Neuronal stem cell (in vitro differentiated cells): ENCODE measurements at regions not wholly inside any gene's neighbourhood (a gene's known extent, or its start where the extent isn't known, plus 50 kb on each side); places are given as distances from the start of the nearest gene placed in this dataset.

Experiments
- DNase-seq: peaks from one replicate; pipeline ENCODE4 v3.0.0-alpha.2; 2013; ENCODE audit warnings: low spot score
- H2AFZ ChIP-seq: one replicate; pipeline ENCODE4 v1.6.1; 2013; ENCODE audit warnings: mild to moderate bottlenecking, low read length, inconsistent platforms
- H2AK5ac ChIP-seq: 2 replicates; pipeline ENCODE4 v1.6.1; 2013; ENCODE audit warnings: low read depth, mild to moderate bottlenecking, inconsistent platforms, low read length, moderate library complexity, mixed read lengths
- H2BK120ac ChIP-seq: 2 replicates; pipeline ENCODE4 v1.6.1; 2013; ENCODE audit warnings: low read depth, mild to moderate bottlenecking, inconsistent platforms, low read length, moderate library complexity, mixed read lengths
- H2BK12ac ChIP-seq: one replicate; pipeline ENCODE4 v1.6.1; 2013; ENCODE audit warnings: low read length, inconsistent platforms
- H2BK15ac ChIP-seq: 2 replicates; pipeline ENCODE4 v1.6.1; 2013; ENCODE audit warnings: mild to moderate bottlenecking, low read length, inconsistent platforms, mixed read lengths
- H2BK5ac ChIP-seq: one replicate; pipeline ENCODE4 v1.6.1; 2013; ENCODE audit warnings: inconsistent platforms, mild to moderate bottlenecking, low read length, moderate library complexity
- H3K14ac ChIP-seq: one replicate; pipeline ENCODE4 v1.6.1; 2013; ENCODE audit warnings: low read length, inconsistent platforms
- H3K18ac ChIP-seq: 2 replicates; pipeline ENCODE4 v1.6.1; 2013; ENCODE audit warnings: low read length, inconsistent platforms
- H3K23ac ChIP-seq: 2 replicates; pipeline ENCODE4 v1.6.1; 2013; ENCODE audit warnings: low read depth, mild to moderate bottlenecking, mixed read lengths, low read length, inconsistent platforms; ENCODE audit not compliant: poor library complexity
- H3K27ac ChIP-seq: replicated peaks from 3 replicates; pipeline ENCODE4 v1.5.1; 2013; ENCODE audit warnings: low read length, inconsistent platforms
- H3K27me3 ChIP-seq, 3 experiments: 2 replicates each; pipeline ENCODE4 v1.6.1; 2013; ENCODE audit warnings: low read length in 3 of 3, mild to moderate bottlenecking in 2 of 3, inconsistent platforms in 1 of 3, low read depth in 1 of 3, mixed read lengths in 1 of 3, moderate library complexity in 1 of 3; ENCODE audit not compliant: control insufficient read depth in 3 of 3, insufficient read depth in 3 of 3
- H3K36me3 ChIP-seq, 2 donors: replicated peaks in 1 of 2; 2 replicates each; pipeline ENCODE4 v1.6.1; 2013; ENCODE audit warnings: low read length in 2 of 2; ENCODE audit not compliant: control insufficient read depth in 2 of 2, insufficient read depth in 2 of 2
- H3K4ac ChIP-seq: 2 replicates; pipeline ENCODE4 v1.6.1; 2013; ENCODE audit warnings: inconsistent platforms, mild to moderate bottlenecking, low read length, moderate library complexity
- H3K4me1 ChIP-seq, 2 donors: 1 replicate in 1 of 2; 2 replicates in 1 of 2; pipeline ENCODE4 v1.6.1; 2013; ENCODE audit warnings: low read length in 2 of 2, low read depth in 1 of 2; ENCODE audit not compliant: control insufficient read depth in 2 of 2, insufficient read depth in 1 of 2
- H3K4me2 ChIP-seq: one replicate; pipeline ENCODE4 v1.6.1; 2013; ENCODE audit warnings: mild to moderate bottlenecking, low read length, inconsistent platforms; ENCODE audit not compliant: insufficient read depth, poor library complexity, severe bottlenecking
- H3K4me3 ChIP-seq, 2 donors: 2 replicates each; pipeline ENCODE4 v1.5.1; 2013; ENCODE audit warnings: low read length in 2 of 2, mild to moderate bottlenecking in 2 of 2, inconsistent platforms in 1 of 2, moderate library complexity in 1 of 2
- H3K79me1 ChIP-seq: one replicate; pipeline ENCODE4 v1.6.1; 2013; ENCODE audit warnings: low read depth, mild to moderate bottlenecking, inconsistent platforms, low read length, moderate library complexity
- H3K9ac ChIP-seq: one replicate; pipeline ENCODE4 v1.6.1; 2013; ENCODE audit warnings: mild to moderate bottlenecking, low read depth, low read length, inconsistent platforms; ENCODE audit not compliant: poor library complexity
- H3K9me3 ChIP-seq, 2 donors: replicated peaks in 1 of 2; 2 replicates each; pipeline versions ENCODE3 to v1.6.1; 2013; ENCODE audit warnings: low read length in 2 of 2, mild to moderate bottlenecking in 2 of 2, inconsistent platforms in 1 of 2, low read depth in 1 of 2, mixed read lengths in 1 of 2, moderate library complexity in 1 of 2; ENCODE audit not compliant: control insufficient read depth in 2 of 2, insufficient read depth in 1 of 2
- H4K8ac ChIP-seq: one replicate; pipeline ENCODE4 v1.6.1; 2013; ENCODE audit warnings: low read depth, mild to moderate bottlenecking, inconsistent platforms, low read length, moderate library complexity
- H4K91ac ChIP-seq: one replicate; pipeline ENCODE4 v1.6.1; 2013; ENCODE audit warnings: low read length, low read depth, mild to moderate bottlenecking, inconsistent platforms; ENCODE audit not compliant: poor library complexity
- WGBS, 2 donors: extraction: QIAGEN DNeasy Blood & Tissue Kit; methylation state at CpG; one replicate each; pipeline ENCODE4 v1.1.7; 2013; ENCODE audit warnings: missing lambda C conversion rate in 2 of 2, mixed read lengths in 1 of 2; ENCODE audit not compliant: insufficient read length in 2 of 2, insufficient replicate concordance in 1 of 2; ENCODE audit errors: extremely low coverage in 2 of 2; 5-methylcytosine and 5-hydroxymethylcytosine counted together

DNA sequence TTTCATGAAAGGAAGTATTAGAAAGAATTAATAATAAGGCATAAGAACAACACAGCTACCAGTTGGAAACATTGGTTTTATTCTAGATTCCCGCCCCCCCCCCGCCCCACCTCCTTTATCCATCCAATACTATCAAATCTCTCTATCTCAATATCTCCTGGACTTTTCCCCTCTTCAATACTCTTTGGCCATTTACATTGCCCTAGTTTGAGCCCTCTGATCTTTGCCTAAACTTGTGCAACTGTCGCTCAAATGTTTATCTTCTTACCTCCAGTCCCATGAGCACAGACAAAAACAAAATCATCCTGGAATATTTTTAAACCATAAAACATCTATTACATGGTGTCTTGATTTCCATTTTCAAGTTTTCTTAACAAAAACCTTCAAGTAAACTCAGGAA, 488.2 kb downstream of the KLHL13 start:
- no peak overlapping the region for H4K8ac ChIP-seq
- no peak for DNase-seq
- H3K14ac ChIP-seq, result no peak overlapping the region
- H3K4me2 ChIP-seq, result no peak overlapping the region
- H3K79me1 ChIP-seq, result no peaks in the 10 kb centered on the region
- H3K23ac ChIP-seq, result no peak overlapping the region
- H2AK5ac ChIP-seq, result no peak overlapping the region
- no peak overlapping the region for H2BK5ac ChIP-seq
- H2BK120ac ChIP-seq, result no peak overlapping the region
- no peaks in the 10 kb centered on the region for H3K27me3 ChIP-seq
- no peak overlapping the region for H2BK12ac ChIP-seq
- no peak overlapping the region for H2AFZ ChIP-seq
- no peak overlapping the region for H3K27ac ChIP-seq
- H4K91ac ChIP-seq, result no peak overlapping the region
- H3K9ac ChIP-seq, result no peak overlapping the region
- H3K4me3 ChIP-seq, result no peak overlapping the region
- H3K36me3 ChIP-seq, result no peaks in the 10 kb centered on the region
- no peak overlapping the region for H2BK15ac ChIP-seq
- H3K18ac ChIP-seq, result no peak overlapping the region
- no CpG with 5 or more reads among the region's 3 CpGs for WGBS, 2 donors
- H3K4ac ChIP-seq, result no peak overlapping the region
- no peaks in the 10 kb centered on the region for H3K4me1 ChIP-seq
- no peaks in the 10 kb centered on the region for H3K9me3 ChIP-seq

GRCh38 chrX:117610806-117611205, 505.8 kb downstream of the KLHL13 start:
- H2BK120ac ChIP-seq, result no peak overlapping the region
- no peak for DNase-seq
- H3K4ac ChIP-seq, result no peak overlapping the region
- H3K27me3 ChIP-seq, result no peaks in the 10 kb centered on the region
- no peak overlapping the region for H2AK5ac ChIP-seq
- no peak overlapping the region for H4K91ac ChIP-seq
- H2AFZ ChIP-seq, result no peak overlapping the region
- no peak overlapping the region for H2BK12ac ChIP-seq
- H2BK5ac ChIP-seq, result no peak overlapping the region
- no peak overlapping the region for H3K4me3 ChIP-seq
- no CpG with 5 or more reads among the region's 3 CpGs for WGBS, 2 donors
- H3K4me2 ChIP-seq, result no peak overlapping the region
- H3K9me3 ChIP-seq, result no peaks in the 10 kb centered on the region
- H2BK15ac ChIP-seq, result no peak overlapping the region
- H3K79me1 ChIP-seq, result no peaks in the 10 kb centered on the region
- H3K14ac ChIP-seq, result no peak overlapping the region
- no peak overlapping the region for H3K9ac ChIP-seq
- H3K36me3 ChIP-seq, result no peaks in the 10 kb centered on the region
- no peak overlapping the region for H3K27ac ChIP-seq
- H3K18ac ChIP-seq, result no peak overlapping the region
- no peak overlapping the region for H4K8ac ChIP-seq
- H3K23ac ChIP-seq, result no peak overlapping the region
- no peaks in the 10 kb centered on the region for H3K4me1 ChIP-seq

DNA sequence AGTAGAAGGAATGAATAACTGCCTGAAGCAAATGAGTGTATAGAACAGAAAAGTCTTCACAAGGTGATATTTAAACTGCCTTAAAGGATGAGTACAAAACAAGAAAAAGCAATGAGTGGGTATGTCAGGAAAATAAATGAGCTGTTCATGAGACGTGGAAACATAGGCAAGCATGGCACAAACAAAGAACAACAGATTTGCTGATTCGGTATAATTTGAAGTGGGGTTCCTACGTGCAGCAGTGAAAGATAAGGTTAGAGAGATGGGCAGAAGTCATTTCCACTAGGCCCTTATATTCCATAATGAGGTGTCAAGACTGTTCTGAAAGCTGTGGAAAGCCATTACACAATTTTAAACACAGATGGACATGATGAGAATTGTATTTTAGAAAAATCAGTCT, 506.6 kb downstream of the KLHL13 start:
- Histone ChIP-seq H3K14ac (no peak overlapping the region), H3K27ac (no peak overlapping the region), H2BK15ac (no peak overlapping the region), H3K9me3 (no peaks in the 10 kb centered on the region), H2BK120ac (no peak overlapping the region), H3K79me1 (no peaks in the 10 kb centered on the region), H3K18ac (no peak overlapping the region), H3K4me3 (no peak overlapping the region), H3K4ac (no peak overlapping the region), H3K4me1 (no peaks in the 10 kb centered on the region), H2AK5ac (no peak overlapping the region), H2AFZ (no peak overlapping the region), H4K8ac (no peak overlapping the region), H4K91ac (no peak overlapping the region), H2BK5ac (no peak overlapping the region), H3K23ac (no peak overlapping the region), H3K4me2 (no peak overlapping the region), H2BK12ac (no peak overlapping the region), H3K9ac (no peak overlapping the region), H3K27me3 (no peaks in the 10 kb centered on the region), H3K36me3 (no peaks in the 10 kb centered on the region)
- no peak for DNase-seq
- whole genome bisulfite sequencing, 2 donors, result no CpG with 5 or more reads among the region's 3 CpGs

DNA sequence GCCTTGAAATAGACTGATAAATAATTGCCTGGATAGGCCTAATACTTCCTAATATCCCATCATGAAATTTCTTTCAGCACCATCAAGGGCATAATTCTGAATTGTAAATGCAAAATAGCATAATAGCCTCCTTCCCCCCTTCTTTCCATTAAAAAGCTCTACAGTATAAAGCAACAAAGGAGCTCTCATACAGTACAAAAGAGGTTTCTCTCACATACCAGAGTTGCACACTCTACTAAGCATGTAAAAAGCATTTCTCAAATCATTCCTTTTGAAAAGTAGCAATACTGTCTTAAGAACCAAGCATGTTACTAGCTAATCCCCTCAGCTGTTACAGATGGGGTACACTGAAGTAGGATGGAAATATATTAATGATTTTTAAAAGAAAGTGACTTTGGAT, 509.0 kb downstream of the KLHL13 start:
- no peak for DNase-seq
- no peak overlapping the region for H3K4me2 ChIP-seq
- no peak overlapping the region for H4K91ac ChIP-seq
- H2AK5ac ChIP-seq, result no peak overlapping the region
- H2BK12ac ChIP-seq, result no peak overlapping the region
- no peak overlapping the region for H3K27ac ChIP-seq
- no peak overlapping the region for H3K23ac ChIP-seq
- no peaks in the 10 kb centered on the region for H3K4me1 ChIP-seq
- no peaks in the 10 kb centered on the region for H3K36me3 ChIP-seq
- no peak overlapping the region for H3K18ac ChIP-seq
- no peak overlapping the region for H3K9ac ChIP-seq
- H2BK120ac ChIP-seq, result no peak overlapping the region
- H3K27me3 ChIP-seq, result no peaks in the 10 kb centered on the region
- no peaks in the 10 kb centered on the region for H3K79me1 ChIP-seq
- H2BK5ac ChIP-seq, result no peak overlapping the region
- no peaks in the 10 kb centered on the region for H3K9me3 ChIP-seq
- H2AFZ ChIP-seq, result no peak overlapping the region
- no peak overlapping the region for H3K14ac ChIP-seq
- H4K8ac ChIP-seq, result no peak overlapping the region
- H3K4ac ChIP-seq, result no peak overlapping the region
- H3K4me3 ChIP-seq, result no peak overlapping the region
- H2BK15ac ChIP-seq, result no peak overlapping the region
